Stimulated activated CD8-positive, alpha-beta memory T cell treated with anti-CD3 and anti-CD28 coated beads, Interleukin-4, amount 100 ng/mL, for 48 hours (primary cell): ENCODE measurements at regions not wholly inside any gene's neighbourhood (a gene's known extent, or its start where the extent isn't known, plus 50 kb on each side); places are given as distances from the start of the nearest gene placed in this dataset.
"Not testable (repeated sequence)": the region's sequence is repeated elsewhere in the genome, so short reads cannot be mapped to it uniquely, and the experiment has no call there.

ENCODE experiments used
- DNase-seq: peaks from one replicate; pipeline ENCODE4 v3.0.0-alpha.2; 2020

DNA sequence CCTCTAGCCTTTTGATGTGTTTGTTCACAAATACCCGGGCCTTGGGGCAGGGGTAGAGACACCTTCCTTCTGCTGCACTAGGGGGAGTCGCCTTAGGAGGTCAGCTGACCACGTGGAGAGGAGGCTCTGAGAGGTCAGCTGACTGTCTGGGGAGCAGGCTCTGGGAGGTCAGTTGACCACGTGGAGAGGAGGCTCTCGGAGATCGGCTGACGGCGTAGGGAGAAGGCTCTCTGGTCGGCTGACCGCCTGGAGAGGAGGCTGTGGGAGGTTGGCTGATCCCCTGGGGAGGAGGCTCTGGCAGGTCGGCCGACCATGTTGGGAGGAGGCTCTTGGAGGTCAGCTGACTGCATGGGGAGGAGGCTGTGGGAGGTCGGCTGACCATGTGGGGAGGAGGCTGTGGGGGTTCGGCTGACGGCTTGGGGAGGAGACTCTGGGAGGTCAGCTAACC is 59.6 kb upstream of the LYZL1 start:
- DNase-seq: no peak

GRCh38 chr10:29236910-29237309 is 52.0 kb upstream of the LYZL1 start:
- DNase-seq: not testable (repeated sequence)

DNA sequence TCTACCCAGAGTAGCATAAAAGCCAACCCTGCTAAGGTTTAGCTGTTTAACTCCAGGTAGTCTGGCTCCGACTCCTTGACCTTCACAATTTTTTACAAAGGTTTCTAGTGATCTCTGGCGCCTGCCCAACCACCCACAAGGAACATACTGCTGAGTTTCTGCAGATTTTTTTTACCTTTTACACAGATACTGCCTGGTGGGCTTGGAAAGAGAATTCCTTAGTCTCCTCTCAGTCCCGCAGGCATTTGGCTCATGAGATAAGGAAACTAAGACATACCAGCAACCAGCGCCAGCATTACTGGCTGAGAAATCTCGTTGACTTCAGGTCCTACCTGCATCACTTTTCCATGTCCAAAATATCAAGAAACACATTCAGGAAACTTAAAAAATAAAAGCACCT is 51.1 kb upstream of the LYZL1 start:
- DNase-seq: no peak

DNA sequence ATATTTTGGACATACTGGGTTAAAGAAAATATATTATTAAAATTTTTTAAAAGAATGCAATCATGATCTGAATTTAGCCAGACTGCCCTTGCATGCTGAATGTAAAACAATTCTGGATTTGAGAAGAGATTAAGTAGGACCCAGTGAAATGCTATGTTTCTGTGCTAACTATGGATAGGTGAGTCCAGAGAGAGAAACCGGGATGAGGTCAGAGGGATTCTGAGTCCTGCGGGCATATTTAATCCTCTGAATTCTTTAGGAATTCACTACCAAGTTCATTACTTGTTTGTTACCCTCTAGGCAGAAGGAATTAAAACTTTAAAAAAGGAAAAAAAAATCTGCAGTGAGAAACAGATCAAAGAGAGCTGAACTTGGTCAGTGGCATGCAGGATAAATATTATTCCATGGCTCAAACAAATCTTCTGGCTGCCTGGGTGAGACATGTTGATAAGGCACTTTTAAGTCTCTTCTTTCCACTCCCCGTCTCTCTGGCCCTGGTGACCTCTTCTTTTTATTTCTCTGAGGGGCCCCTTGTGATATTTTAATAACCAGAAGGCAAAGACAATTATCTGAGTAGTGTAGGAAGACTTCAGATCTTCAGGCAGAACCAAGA is 50.2 kb upstream of the LYZL1 start:
- DNase-seq: no peak
